PC-3 (cell line): ENCODE measurements at regions not wholly inside any gene's neighbourhood (a gene's known extent, or its start where the extent isn't known, plus 50 kb on each side); places are given as distances from the start of the nearest gene placed in this dataset.

Experiments used
- ATAC-seq: fragments of 200-7000 bp; cut with Tn5 transposase; 2 replicates; pipeline ENCODE4 v1.9.1; 2020; ENCODE audit warnings: mild to moderate bottlenecking, moderate library complexity
- BruUV-seq: library from RNA; stranded (reverse); fragments of 400-500 nt; replicated peaks from 2 replicates; lab custom pipeline; 2021; lab: Mats Ljungman, UMichigan
- CTCF ChIA-PET: fragments of 300-600 bp; sonication (Branson Sonifier 250); formaldehyde crosslinking; loops from one replicate; lab custom pipeline; 2022; ENCODE audit warnings: antibody characterized with exemption; lab: Charles Lee
- POLR2A ChIA-PET: fragments of 300-600 bp; sonication (Branson Sonifier 250); formaldehyde crosslinking; loops from one replicate; lab custom pipeline; 2022; ENCODE audit warnings: antibody characterized with exemption; ENCODE audit not compliant: unreplicated experiment; lab: Charles Lee
- DNase-seq: peaks from one replicate; pipeline ENCODE4 v3.0.0-alpha.2; 2015
- H2AFZ ChIP-seq: fragments of 300-600 bp; sonication (generic); 2 replicates; pipeline ENCODE4 v1.6.0; 2016; ENCODE audit warnings: antibody characterized with exemption, low read length
- H3F3A ChIP-seq: fragments of 300-600 bp; sonication (generic); one replicate; pipeline ENCODE4 v1.6.0; 2017; ENCODE audit warnings: antibody characterized with exemption, low read length, control low read depth, mild to moderate bottlenecking; ENCODE audit not compliant: unreplicated experiment
- H3K27ac ChIP-seq: fragments of 300-600 bp; sonication (generic); 2 replicates; pipeline ENCODE4 v1.5.1; 2016; ENCODE audit warnings: mild to moderate bottlenecking, low read length
- H3K27me3 ChIP-seq: fragments of 300-600 bp; sonication (generic); 2 replicates; pipeline ENCODE4 v1.6.1; 2016; ENCODE audit warnings: low read length, mixed read lengths
- H3K36me3 ChIP-seq: fragments of 300-600 bp; sonication (generic); 2 replicates; pipeline ENCODE4 v1.6.1; 2016; ENCODE audit warnings: low read depth, mixed run types, low read length, mixed read lengths
- H3K4me1 ChIP-seq: fragments of 300-600 bp; sonication (generic); 2 replicates; pipeline ENCODE4 v1.5.1; 2016; ENCODE audit warnings: low read length; ENCODE audit not compliant: insufficient read depth
- H3K4me2 ChIP-seq: fragments of 300-600 bp; sonication (generic); 2 replicates; pipeline ENCODE4 v1.6.0; 2016; ENCODE audit warnings: low read length
- H3K4me3 ChIP-seq: fragments of 300-600 bp; sonication (generic); 2 replicates; pipeline ENCODE4 v1.5.1; 2016; ENCODE audit warnings: mild to moderate bottlenecking, low read length, mixed read lengths
- H3K79me2 ChIP-seq: fragments of 300-600 bp; sonication (generic); 2 replicates; pipeline ENCODE4 v1.6.1; 2017; ENCODE audit warnings: low read length, mixed read lengths
- H3K9ac ChIP-seq: fragments of 300-600 bp; sonication (generic); 2 replicates; pipeline ENCODE4 v1.6.0; 2016; ENCODE audit warnings: mild to moderate bottlenecking, low read length
- H3K9me2 ChIP-seq: fragments of 300-600 bp; sonication (generic); replicated peaks from 2 replicates; pipeline ENCODE4 v1.6.1; 2016; ENCODE audit warnings: mixed run types, low read length, mixed read lengths
- H3K9me3 ChIP-seq: fragments of 300-600 bp; sonication (generic); 2 replicates; pipeline ENCODE4 v1.6.1; 2016; ENCODE audit warnings: low read length, mixed read lengths
- H4K20me1 ChIP-seq: fragments of 300-600 bp; sonication (generic); 2 replicates; pipeline ENCODE4 v1.6.1; 2016; ENCODE audit warnings: low read length, mixed read lengths
- EZH2 ChIP-seq: fragments of 300-600 bp; sonication (generic); IDR thresholded peaks from one replicate; pipeline ENCODE4 v1.6.1; 2017; ENCODE audit warnings: antibody characterized with exemption, mild to moderate bottlenecking, low read length; ENCODE audit not compliant: unreplicated experiment
- EZH2phosphoT487 ChIP-seq: fragments of 300-600 bp; sonication (generic); IDR thresholded peaks from 2 replicates; pipeline ENCODE4 v1.6.1; 2018; ENCODE audit warnings: mild to moderate bottlenecking, antibody characterized with exemption, low read length, borderline replicate concordance
- intact Hi-C: fragments of 100-400 bp; cut with micrococcal nuclease; formaldehyde crosslinking; loops from 2 replicates; pipeline ENCODE4 v1.9.0; 2023
- TF ChIP-seq, protein P1 (sequence below): fragments of 300-600 bp; sonication (generic); conservative IDR thresholded peaks from 2 replicates; pipeline ENCODE4 v1.5.1; 2017; ENCODE audit warnings: antibody characterized with exemption, low read depth, mild to moderate bottlenecking, low read length

DNA sequence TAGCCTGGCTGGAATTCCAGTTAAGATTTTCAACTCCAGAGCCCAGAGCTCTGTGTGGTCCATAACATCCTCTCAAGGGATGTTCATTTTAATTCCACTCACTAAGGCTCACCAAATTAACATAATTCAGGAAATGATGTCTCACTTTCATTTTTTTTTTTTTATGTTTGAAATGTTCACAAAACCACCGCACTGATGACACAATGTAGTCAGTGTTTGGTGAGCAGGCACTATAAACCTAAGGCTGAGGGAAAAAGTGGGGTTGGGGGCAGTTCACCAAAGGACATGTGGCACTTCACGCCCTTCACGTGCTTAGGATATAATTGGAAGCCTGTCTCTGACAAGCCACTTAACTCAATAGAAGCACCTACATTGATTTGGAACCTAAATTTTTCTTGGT, 177.3 kb upstream of the CAMK1G start:
- intact Hi-C loops: no loop called here

DNA sequence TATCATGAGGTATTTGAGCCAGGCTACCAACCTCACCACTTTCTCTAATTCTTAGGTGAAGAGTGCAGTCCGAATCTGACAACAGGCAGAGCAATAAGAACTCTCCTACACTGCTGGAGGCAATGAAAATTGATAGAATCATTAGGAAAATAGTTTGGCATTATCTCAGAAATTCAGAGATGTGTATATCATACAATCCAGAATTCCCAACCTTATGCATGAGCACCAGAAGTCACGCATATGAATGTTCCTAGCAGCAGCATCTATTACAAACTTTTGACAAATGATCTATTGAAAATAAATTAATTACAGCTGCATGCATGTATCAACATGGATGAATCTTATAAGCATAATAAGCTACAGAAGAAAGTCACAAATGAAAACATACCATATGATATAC, 176.9 kb upstream of the CAMK1G start:
- Histone ChIP-seq H3K9me2 (no peaks in the 10 kb centered on the region), H3K4me1 (peaks cover 81% of the 10 kb centered on the region), H3F3A (peaks cover 34% of the 10 kb centered on the region), H3K9me3 (no peaks in the 10 kb centered on the region), H3K9ac (peak overlapping the region; percentile 3; the same call in 1 of the 2 replicates), H3K27ac (peak overlapping the region; percentile 96), H3K36me3 (no peaks in the 10 kb centered on the region), H4K20me1 (no peaks in the 10 kb centered on the region), H3K79me2 (no peaks in the 10 kb centered on the region), H2AFZ (peak overlapping the region; percentile 46; the same call in 1 of the 2 replicates), H3K27me3 (no peaks in the 10 kb centered on the region), H3K4me3 (no peak overlapping the region), H3K4me2 (peak overlapping the region; percentile 79)
- ATAC-seq (no peak), DNase-seq (no peak)
- BruUV-seq: no TSS peak
- intact Hi-C loops: no loop called here
- ChIA-PET CTCF (no interaction called here), POLR2A (no interaction called here)
- TF ChIP-seq EZH2 (no peak), EZH2phosphoT487 (no peak)
- TF ChIP-seq, protein P1, sequence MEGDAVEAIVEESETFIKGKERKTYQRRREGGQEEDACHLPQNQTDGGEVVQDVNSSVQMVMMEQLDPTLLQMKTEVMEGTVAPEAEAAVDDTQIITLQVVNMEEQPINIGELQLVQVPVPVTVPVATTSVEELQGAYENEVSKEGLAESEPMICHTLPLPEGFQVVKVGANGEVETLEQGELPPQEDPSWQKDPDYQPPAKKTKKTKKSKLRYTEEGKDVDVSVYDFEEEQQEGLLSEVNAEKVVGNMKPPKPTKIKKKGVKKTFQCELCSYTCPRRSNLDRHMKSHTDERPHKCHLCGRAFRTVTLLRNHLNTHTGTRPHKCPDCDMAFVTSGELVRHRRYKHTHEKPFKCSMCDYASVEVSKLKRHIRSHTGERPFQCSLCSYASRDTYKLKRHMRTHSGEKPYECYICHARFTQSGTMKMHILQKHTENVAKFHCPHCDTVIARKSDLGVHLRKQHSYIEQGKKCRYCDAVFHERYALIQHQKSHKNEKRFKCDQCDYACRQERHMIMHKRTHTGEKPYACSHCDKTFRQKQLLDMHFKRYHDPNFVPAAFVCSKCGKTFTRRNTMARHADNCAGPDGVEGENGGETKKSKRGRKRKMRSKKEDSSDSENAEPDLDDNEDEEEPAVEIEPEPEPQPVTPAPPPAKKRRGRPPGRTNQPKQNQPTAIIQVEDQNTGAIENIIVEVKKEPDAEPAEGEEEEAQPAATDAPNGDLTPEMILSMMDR: no peak

More for the DNA sequence above, 177.3 kb upstream of the CAMK1G start:
- H3K36me3 ChIP-seq: no peaks in the 10 kb centered on the region
- H3K9me2 ChIP-seq: no peaks in the 10 kb centered on the region
- H3K9me3 ChIP-seq: no peaks in the 10 kb centered on the region
- DNase-seq (peak; percentile 65), ATAC-seq (no peak; the same call in 1 of the 2 replicates)
- no peaks in the 10 kb centered on the region for H3K27me3 ChIP-seq
- TF ChIP-seq EZH2phosphoT487 (no peak), EZH2 (no peak)
- TF ChIP-seq, protein P1: no peak
- peak overlapping the region; percentile 79 for H3K4me2 ChIP-seq
- H3K27ac ChIP-seq: peak overlapping the region; percentile 96
- ChIA-PET CTCF (no interaction called here), POLR2A (no interaction called here)
- no peaks in the 10 kb centered on the region for H4K20me1 ChIP-seq
- H3K79me2 ChIP-seq: no peaks in the 10 kb centered on the region
- peaks cover 77% of the 10 kb centered on the region for H3K4me1 ChIP-seq
- H2AFZ ChIP-seq: peak overlapping the region; percentile 46; the same call in 1 of the 2 replicates
- BruUV-seq: no TSS peak
- H3K4me3 ChIP-seq: peak overlapping the region; percentile 53; the same call in 1 of the 2 replicates
- H3K9ac ChIP-seq: peak overlapping the region; percentile 76
- H3F3A ChIP-seq: peaks cover 34% of the 10 kb centered on the region

DNA sequence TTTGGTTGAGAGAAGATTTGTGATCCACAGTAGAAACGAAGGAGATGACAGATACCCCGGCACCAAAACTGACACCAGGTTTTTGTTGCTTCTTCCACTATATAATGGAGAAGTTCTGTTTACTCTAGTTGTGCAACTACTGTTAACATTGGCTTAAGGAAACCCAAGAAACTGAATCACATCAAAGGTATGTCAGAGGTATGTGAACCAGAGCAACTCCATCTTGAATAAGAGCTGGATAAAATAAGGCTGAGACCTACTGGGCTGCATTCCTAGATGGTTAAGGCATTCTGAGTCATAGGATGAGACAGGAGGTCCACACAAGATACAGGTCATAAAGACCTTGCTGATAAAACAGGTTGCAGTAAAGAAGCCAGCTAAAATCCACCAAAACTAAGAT, 173.7 kb upstream of the CAMK1G start:
- intact Hi-C loops: no loop called here

More for the DNA sequence above, 173.7 kb upstream of the CAMK1G start:
- peak; percentile 99 for DNase-seq
- Histone ChIP-seq H3F3A (peaks cover 22% of the 10 kb centered on the region), H3K4me3 (no peak overlapping the region), H3K4me1 (peaks cover 66% of the 10 kb centered on the region), H3K9me2 (no peaks in the 10 kb centered on the region), H3K9ac (peak overlapping the region; percentile 18; the same call in 1 of the 2 replicates), H3K4me2 (peak overlapping the region; percentile 43), H3K9me3 (no peaks in the 10 kb centered on the region), H2AFZ (no peak overlapping the region), H3K79me2 (no peaks in the 10 kb centered on the region), H3K36me3 (no peaks in the 10 kb centered on the region), H4K20me1 (no peaks in the 10 kb centered on the region), H3K27ac (peak overlapping the region; percentile 87), H3K27me3 (no peaks in the 10 kb centered on the region)
- BruUV-seq: no TSS peak
- ChIA-PET POLR2A (interaction anchor here (0.6 kb wide), 1 partner anchor 19 kb away, joined by 4 read pairs; no protein-coding TSS in a partner anchor), CTCF (no interaction called here)
- ATAC-seq: peak; percentile 59
- no peak for TF ChIP-seq EZH2phosphoT487
- no peak for TF ChIP-seq EZH2
- TF ChIP-seq, protein P1: no peak
